Thyroid gland (tissue), 4 donors: ENCODE measurements at regions not wholly inside any gene's neighbourhood (a gene's known extent, or its start where the extent isn't known, plus 50 kb on each side); places are given as distances from the start of the nearest gene placed in this dataset.

Experiments used
- DNase-seq, 2 donors: peaks; one replicate each; pipeline ENCODE4 v3.0.0-alpha.2; 2019
- H3K27ac ChIP-seq, 3 donors: fragments of 200-600 bp; sonication (generic); 1 replicate in 2 of 3; 2 replicates in 1 of 3; pipeline ENCODE4 v1.5.1; 2016 to 2019; ENCODE audit warnings: mild to moderate bottlenecking in 1 of 3, moderate library complexity in 1 of 3
- H3K27me3 ChIP-seq: fragments of 200-600 bp; sonication (generic); one replicate; pipeline ENCODE4 v1.5.1; 2019
- H3K36me3 ChIP-seq, 2 donors: fragments of 200-600 bp; sonication (generic); one replicate each; pipeline ENCODE4 v1.5.1; 2016 to 2019
- H3K4me1 ChIP-seq, 2 donors: fragments of 200-600 bp; sonication (generic); one replicate each; pipeline ENCODE4 v1.5.1; 2017 to 2019
- H3K4me3 ChIP-seq, 3 donors: fragments of 200-600 bp; sonication (generic); replicated peaks in 1 of 3; 1 replicate in 2 of 3; 2 replicates in 1 of 3; pipeline ENCODE4 v1.5.1; 2016; ENCODE audit warnings: mild to moderate bottlenecking in 1 of 3
- H3K9me3 ChIP-seq: fragments of 200-600 bp; sonication (generic); one replicate; pipeline ENCODE4 v1.5.1; 2017
- POLR2A ChIP-seq, 2 donors: fragments of 450-650 bp; IDR thresholded peaks; one replicate each; pipeline ENCODE4 v1.6.1; 2017; ENCODE audit warnings: antibody characterized with exemption in 2 of 2, mild to moderate bottlenecking in 2 of 2, moderate library complexity in 1 of 2
- WGBS, 2 donors: methylation state at CpG; one replicate each; pipeline ENCODE4 v1.1.5; 2017; 5-methylcytosine and 5-hydroxymethylcytosine counted together
- intact Hi-C: fragments of 100-400 bp; cut with DNase I; formaldehyde crosslinking; loops from one replicate; pipeline ENCODE4 v1.15.1; 2023
- TF ChIP-seq, protein P1 (sequence below), 6 experiments: fragments of 200-600 bp in 3 of 6; fragments of 450-650 bp in 3 of 6; sonication (generic) in 3 of 6; IDR thresholded peaks; one replicate each; pipeline ENCODE4 v1.5.1; 2016 to 2019; ENCODE audit warnings: antibody characterized with exemption in 6 of 6, mild to moderate bottlenecking in 2 of 6, inconsistent platforms in 1 of 6, moderate library complexity in 1 of 6

DNA sequence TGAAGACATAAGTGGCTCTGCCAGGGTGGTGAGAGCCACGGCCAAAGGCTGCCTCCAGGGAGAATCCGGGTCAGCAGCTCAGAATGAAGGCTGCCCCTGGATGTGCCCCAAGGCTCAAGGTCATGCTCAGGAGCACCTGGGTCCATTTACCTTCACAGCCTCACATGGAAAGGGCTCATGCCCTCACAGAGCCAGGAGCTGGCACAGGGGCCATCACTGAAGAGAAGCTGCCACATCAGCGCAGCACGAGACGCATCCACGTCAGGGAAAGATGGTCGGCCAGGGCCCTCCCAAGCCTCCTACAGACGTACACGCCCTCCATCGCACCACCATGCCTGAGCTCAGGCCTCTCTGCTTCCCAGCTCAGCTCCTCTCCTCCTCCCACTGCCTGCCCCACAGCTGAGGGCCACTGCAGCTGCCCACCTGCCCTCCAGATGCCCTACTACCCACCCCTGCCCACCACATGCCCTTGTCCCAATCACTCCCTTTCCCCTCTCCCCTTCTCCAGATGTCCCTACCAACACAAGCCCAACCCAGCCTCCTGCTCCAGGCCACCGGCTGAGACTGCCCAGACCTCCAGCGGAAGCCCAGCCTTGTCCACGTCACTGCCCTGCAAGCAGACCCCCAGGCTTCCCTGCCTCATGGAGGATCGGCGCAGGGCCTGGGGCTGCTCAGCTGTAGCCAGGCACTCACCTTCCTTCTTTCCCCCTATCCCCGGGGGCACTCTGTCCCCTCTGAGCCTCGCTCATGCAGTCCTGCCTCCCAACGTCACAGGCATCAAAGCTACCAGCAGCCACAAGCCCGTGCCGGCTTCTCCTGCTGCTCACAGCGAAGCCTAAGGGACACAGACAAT, 144.1 kb downstream of the SHANK2 start:
- TF ChIP-seq POLR2A (IDR thresholded peaks at IDR 0.05), result no peak
- TF ChIP-seq, protein P1, sequence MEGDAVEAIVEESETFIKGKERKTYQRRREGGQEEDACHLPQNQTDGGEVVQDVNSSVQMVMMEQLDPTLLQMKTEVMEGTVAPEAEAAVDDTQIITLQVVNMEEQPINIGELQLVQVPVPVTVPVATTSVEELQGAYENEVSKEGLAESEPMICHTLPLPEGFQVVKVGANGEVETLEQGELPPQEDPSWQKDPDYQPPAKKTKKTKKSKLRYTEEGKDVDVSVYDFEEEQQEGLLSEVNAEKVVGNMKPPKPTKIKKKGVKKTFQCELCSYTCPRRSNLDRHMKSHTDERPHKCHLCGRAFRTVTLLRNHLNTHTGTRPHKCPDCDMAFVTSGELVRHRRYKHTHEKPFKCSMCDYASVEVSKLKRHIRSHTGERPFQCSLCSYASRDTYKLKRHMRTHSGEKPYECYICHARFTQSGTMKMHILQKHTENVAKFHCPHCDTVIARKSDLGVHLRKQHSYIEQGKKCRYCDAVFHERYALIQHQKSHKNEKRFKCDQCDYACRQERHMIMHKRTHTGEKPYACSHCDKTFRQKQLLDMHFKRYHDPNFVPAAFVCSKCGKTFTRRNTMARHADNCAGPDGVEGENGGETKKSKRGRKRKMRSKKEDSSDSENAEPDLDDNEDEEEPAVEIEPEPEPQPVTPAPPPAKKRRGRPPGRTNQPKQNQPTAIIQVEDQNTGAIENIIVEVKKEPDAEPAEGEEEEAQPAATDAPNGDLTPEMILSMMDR (IDR thresholded peaks at IDR 0.05), result no peak
- Histone ChIP-seq H3K27ac (peak overlapping the region in 2 of 3 donors; percentile 15 to 73), H3K4me3 (no peak overlapping the region), H3K27me3 (no peaks in the 10 kb centered on the region), H3K9me3 (no peaks in the 10 kb centered on the region), H3K36me3 (peaks cover 4 to 6% of the 10 kb centered on the region in 2 donors), H3K4me1 (peaks cover 26 to 28% of the 10 kb centered on the region in 2 donors)
- intact Hi-C loops, result no loop called here
- DNase-seq, result no peak
- WGBS, 2 donors, result 77 to 87% methylated on average over 19 to 21 of the region's 21 CpGs

- no peak for DNase-seq
- Histone ChIP-seq H3K27ac (peak overlapping the region; percentile 8 to 73 (median 15)), H3K27me3 (no peaks in the 10 kb centered on the region), H3K9me3 (no peaks in the 10 kb centered on the region), H3K36me3 (peaks cover 4 to 6% of the 10 kb centered on the region in 2 donors), H3K4me3 (no peak overlapping the region), H3K4me1 (peaks cover 14 to 22% of the 10 kb centered on the region in 2 donors)
- no peak for TF ChIP-seq POLR2A (IDR thresholded peaks at IDR 0.05)
- TF ChIP-seq, protein P1 (IDR thresholded peaks at IDR 0.05), result no peak
- intact Hi-C loops, result no loop called here
- WGBS, 2 donors, result 87 to 93% methylated on average over 6 of the region's 6 CpGs
These were observed 145.7 kb downstream of the SHANK2 start for GRCh38 chr11:71106671-71107070.

DNA sequence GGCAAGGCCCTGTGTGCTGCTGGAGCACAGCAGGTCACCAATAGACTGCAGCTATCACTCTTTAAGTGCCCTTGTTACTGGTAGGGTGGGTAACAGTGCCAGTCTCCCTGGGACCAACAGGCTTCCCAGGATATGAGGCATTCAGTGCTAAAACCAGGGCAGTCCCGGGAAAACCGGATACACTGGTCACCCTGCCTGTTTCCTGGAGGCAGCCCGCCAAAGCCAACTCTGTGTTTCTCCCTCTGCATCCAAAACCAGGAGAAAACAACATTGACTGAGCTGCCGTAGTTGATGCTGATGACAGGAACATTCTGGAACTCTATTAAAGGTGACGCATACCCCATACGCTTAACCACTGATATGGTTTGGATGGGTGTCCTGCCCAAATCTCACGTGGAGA, 149.1 kb downstream of the SHANK2 start:
- WGBS, 2 donors, result 60 to 77% methylated on average over 7 of the region's 7 CpGs
- Histone ChIP-seq H3K27ac (peak overlapping the region in 1 of 3 donors; percentile 14), H3K9me3 (no peaks in the 10 kb centered on the region), H3K4me3 (no peak overlapping the region), H3K36me3 (no peaks in the 10 kb centered on the region), H3K4me1 (peaks cover 13 to 22% of the 10 kb centered on the region in 2 donors), H3K27me3 (no peaks in the 10 kb centered on the region)
- DNase-seq, result no peak
- TF ChIP-seq POLR2A (IDR thresholded peaks at IDR 0.05), result no peak
- TF ChIP-seq, protein P1 (IDR thresholded peaks at IDR 0.05), result no peak
- intact Hi-C loops, result no loop called here

GRCh38 chr11:71102251-71102995, 150.0 kb downstream of the SHANK2 start:
- Histone ChIP-seq H3K9me3 (no peaks in the 10 kb centered on the region), H3K4me1 (peaks cover 5 to 14% of the 10 kb centered on the region in 2 donors), H3K27ac (peak overlapping the region in 1 of 3 donors; percentile 14), H3K4me3 (no peak overlapping the region), H3K27me3 (no peaks in the 10 kb centered on the region), H3K36me3 (no peaks in the 10 kb centered on the region)
- no peak for TF ChIP-seq POLR2A (IDR thresholded peaks at IDR 0.05)
- TF ChIP-seq, protein P1 (IDR thresholded peaks at IDR 0.05), result no peak
- intact Hi-C loops, result no loop called here
- WGBS, 2 donors, result 84 to 88% methylated on average over 9 to 14 of the region's 14 CpGs
- DNase-seq, result no peak

GRCh38 chr11:71101606-71102005, 150.8 kb downstream of the SHANK2 start:
- H3K9me3 ChIP-seq, result no peaks in the 10 kb centered on the region
- no peak overlapping the region for H3K27ac ChIP-seq
- H3K4me1 ChIP-seq, result peaks cover 4 to 12% of the 10 kb centered on the region in 2 donors
- no peak for DNase-seq
- no peaks in the 10 kb centered on the region for H3K27me3 ChIP-seq
- no peak overlapping the region for H3K4me3 ChIP-seq
- 83 to 90% methylated on average over 17 of the region's 17 CpGs for WGBS, 2 donors
- intact Hi-C loops, result no loop called here
- TF ChIP-seq, protein P1 (IDR thresholded peaks at IDR 0.05), result no peak
- no peak for TF ChIP-seq POLR2A (IDR thresholded peaks at IDR 0.05)
- H3K36me3 ChIP-seq, result no peaks in the 10 kb centered on the region
